ENCODE measurements at regions not wholly inside any gene's neighbourhood (a gene's known extent, or its start where the extent isn't known, plus 50 kb on each side); places are given as distances from the start of the nearest gene placed in this dataset.

GRCh38 chr5:91730026-91730425, 346.9 kb upstream of the ARRDC3 start:
- TF ChIP-seq TEAD4 (IDR thresholded peaks at IDR 0.05) (no peak), MAX (IDR thresholded peaks at IDR 0.05) (no peak), CREB1 (IDR thresholded peaks at IDR 0.05; ENCODE audit: low read depth) (no peak), CEBPB (IDR thresholded peaks at IDR 0.05) (no peak), USF1 (IDR thresholded peaks at IDR 0.05) (no peak), NFIC (IDR thresholded peaks at IDR 0.05) (no peak), TCF12 (IDR thresholded peaks at IDR 0.05; ENCODE audit: low read depth) (no peak), ZBTB7A (IDR thresholded peaks at IDR 0.05; ENCODE audit: low read depth) (no peak), FOXM1 (IDR thresholded peaks at IDR 0.05; ENCODE audit: borderline replicate concordance, low read depth) (no peak), REST (IDR thresholded peaks at IDR 0.05; ENCODE audit: low read depth) (no peak), EGR1 (IDR thresholded peaks at IDR 0.05) (no peak), YY1 (IDR thresholded peaks at IDR 0.05; ENCODE audit: low read depth) (no peak), RAD21 (IDR thresholded peaks at IDR 0.05; ENCODE audit: low read depth) (no peak), TAF1 (IDR thresholded peaks at IDR 0.05; ENCODE audit: low read depth) (no peak), EP300 (IDR thresholded peaks at IDR 0.05; ENCODE audit: borderline replicate concordance) (no peak)

GRCh38 chr5:91727463-91727862, 344.3 kb upstream of the ARRDC3 start:
- no peak for TF ChIP-seq FOXM1 (IDR thresholded peaks at IDR 0.05; ENCODE audit: borderline replicate concordance, low read depth)
- TF ChIP-seq EP300 (IDR thresholded peaks at IDR 0.05; ENCODE audit: borderline replicate concordance), result no peak
- no peak for TF ChIP-seq YY1 (IDR thresholded peaks at IDR 0.05; ENCODE audit: low read depth)
- TF ChIP-seq EGR1 (IDR thresholded peaks at IDR 0.05), result no peak
- no peak for TF ChIP-seq MAX (IDR thresholded peaks at IDR 0.05)
- no peak for TF ChIP-seq TCF12 (IDR thresholded peaks at IDR 0.05; ENCODE audit: low read depth)
- TF ChIP-seq CEBPB (IDR thresholded peaks at IDR 0.05), result no peak
- no peak for TF ChIP-seq USF1 (IDR thresholded peaks at IDR 0.05)
- no peak for TF ChIP-seq TEAD4 (IDR thresholded peaks at IDR 0.05)
- TF ChIP-seq REST (IDR thresholded peaks at IDR 0.05; ENCODE audit: low read depth), result no peak
- TF ChIP-seq TAF1 (IDR thresholded peaks at IDR 0.05; ENCODE audit: low read depth), result no peak
- no peak for TF ChIP-seq CREB1 (IDR thresholded peaks at IDR 0.05; ENCODE audit: low read depth)
- TF ChIP-seq ZBTB7A (IDR thresholded peaks at IDR 0.05; ENCODE audit: low read depth), result no peak
- TF ChIP-seq NFIC (IDR thresholded peaks at IDR 0.05), result no peak
- no peak for TF ChIP-seq RAD21 (IDR thresholded peaks at IDR 0.05; ENCODE audit: low read depth)

- TF ChIP-seq USF1 (IDR thresholded peaks at IDR 0.05), result no peak
- TF ChIP-seq ZBTB7A (IDR thresholded peaks at IDR 0.05; ENCODE audit: low read depth), result no peak
- no peak for TF ChIP-seq NFIC (IDR thresholded peaks at IDR 0.05)
Observed at GRCh38 chr5:91722736-91723467, 339.8 kb upstream of the ARRDC3 start.

- TF ChIP-seq EGR1 (IDR thresholded peaks at IDR 0.05) (no peak), MAX (IDR thresholded peaks at IDR 0.05) (no peak), TCF12 (IDR thresholded peaks at IDR 0.05; ENCODE audit: low read depth) (no peak), USF1 (IDR thresholded peaks at IDR 0.05) (no peak), REST (IDR thresholded peaks at IDR 0.05; ENCODE audit: low read depth) (no peak)
Observed at GRCh38 chr5:91712718-91713117, 329.6 kb upstream of the ARRDC3 start.
